ENCODE measurements at regions not wholly inside any gene's neighbourhood (a gene's known extent, or its start where the extent isn't known, plus 50 kb on each side); places are given as distances from the start of the nearest gene placed in this dataset.

GRCh38 chr11:109371444-109372176 is 50.4 kb upstream of the C11orf87 start:
- no peak for FAIRE-seq

Data from endometrium (tissue), 2 donors.